ENCODE measurements at regions not wholly inside any gene's neighbourhood (a gene's known extent, or its start where the extent isn't known, plus 50 kb on each side); places are given as distances from the start of the nearest gene placed in this dataset.

DNA sequence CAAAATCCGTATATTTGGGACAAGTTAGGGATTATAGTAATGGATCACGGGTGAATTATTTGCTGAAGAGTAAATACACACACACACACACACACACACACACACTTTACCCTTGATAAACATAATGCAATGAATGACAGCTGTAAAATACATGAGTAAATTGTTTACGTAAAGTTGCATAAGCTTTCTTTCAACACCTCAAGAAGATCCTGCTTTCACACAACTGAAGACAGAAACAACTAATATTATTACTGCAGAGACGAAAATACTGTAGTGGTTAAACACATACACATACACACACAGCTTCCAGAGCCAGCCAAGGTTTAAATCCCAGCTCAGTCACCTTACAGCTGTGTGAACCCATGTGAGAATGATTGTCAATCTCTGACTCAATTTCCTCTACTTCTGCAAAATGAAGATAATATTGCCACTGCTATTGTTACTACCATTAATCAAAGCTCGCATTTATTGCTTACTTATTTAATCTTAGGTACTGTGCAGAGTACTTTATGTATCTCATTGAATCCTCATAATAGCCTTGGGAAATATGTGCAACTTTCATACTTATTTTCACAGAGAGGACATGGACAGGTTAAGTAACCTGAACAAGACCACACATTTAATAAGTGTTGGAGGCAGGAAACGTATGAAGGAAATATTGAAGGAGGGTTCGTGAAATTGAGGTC lies 50.6 kb upstream of the DOK6 start:
- no peak for DNase-seq

Measured in NCI-H1436 treated with DMSO at 0.1 percent for 48 hours (cell line).